GM06990 (cell line): ENCODE measurements at regions not wholly inside any gene's neighbourhood (a gene's known extent, or its start where the extent isn't known, plus 50 kb on each side); places are given as distances from the start of the nearest gene placed in this dataset.

Experiments used
- DNase-seq: peaks from one replicate; pipeline ENCODE4 v3.0.0-alpha.2; 2011; ENCODE audit not compliant: insufficient read length; ENCODE audit errors: extremely low read depth
- H3K27me3 ChIP-seq: replicated peaks from 2 replicates; pipeline ENCODE4 v1.6.0; 2011; ENCODE audit warnings: low read length; ENCODE audit not compliant: control insufficient read depth, insufficient read depth
- H3K36me3 ChIP-seq: 2 replicates; pipeline ENCODE4 v1.5.1; 2011; ENCODE audit warnings: low read length; ENCODE audit not compliant: control insufficient read depth, insufficient read depth
- H3K4me3 ChIP-seq: replicated peaks from 2 replicates; pipeline ENCODE4 v1.5.1; 2011; ENCODE audit warnings: low read depth, mild to moderate bottlenecking, control low read depth, low read length
- TF ChIP-seq, protein P1 (sequence below): IDR thresholded peaks from 2 replicates; pipeline ENCODE4 v1.5.1; 2011; ENCODE audit warnings: low read length, control low read depth, mild to moderate bottlenecking, inconsistent platforms; ENCODE audit not compliant: insufficient read depth, poor library complexity, severe bottlenecking

GRCh38 chr11:97345032-97345431 is 955.2 kb downstream of the JRKL start:
- no peaks in the 10 kb centered on the region for H3K36me3 ChIP-seq
- H3K4me3 ChIP-seq: no peak overlapping the region
- no peaks in the 10 kb centered on the region for H3K27me3 ChIP-seq
- no peak for DNase-seq
- TF ChIP-seq, protein P1, sequence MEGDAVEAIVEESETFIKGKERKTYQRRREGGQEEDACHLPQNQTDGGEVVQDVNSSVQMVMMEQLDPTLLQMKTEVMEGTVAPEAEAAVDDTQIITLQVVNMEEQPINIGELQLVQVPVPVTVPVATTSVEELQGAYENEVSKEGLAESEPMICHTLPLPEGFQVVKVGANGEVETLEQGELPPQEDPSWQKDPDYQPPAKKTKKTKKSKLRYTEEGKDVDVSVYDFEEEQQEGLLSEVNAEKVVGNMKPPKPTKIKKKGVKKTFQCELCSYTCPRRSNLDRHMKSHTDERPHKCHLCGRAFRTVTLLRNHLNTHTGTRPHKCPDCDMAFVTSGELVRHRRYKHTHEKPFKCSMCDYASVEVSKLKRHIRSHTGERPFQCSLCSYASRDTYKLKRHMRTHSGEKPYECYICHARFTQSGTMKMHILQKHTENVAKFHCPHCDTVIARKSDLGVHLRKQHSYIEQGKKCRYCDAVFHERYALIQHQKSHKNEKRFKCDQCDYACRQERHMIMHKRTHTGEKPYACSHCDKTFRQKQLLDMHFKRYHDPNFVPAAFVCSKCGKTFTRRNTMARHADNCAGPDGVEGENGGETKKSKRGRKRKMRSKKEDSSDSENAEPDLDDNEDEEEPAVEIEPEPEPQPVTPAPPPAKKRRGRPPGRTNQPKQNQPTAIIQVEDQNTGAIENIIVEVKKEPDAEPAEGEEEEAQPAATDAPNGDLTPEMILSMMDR: no peak

DNA sequence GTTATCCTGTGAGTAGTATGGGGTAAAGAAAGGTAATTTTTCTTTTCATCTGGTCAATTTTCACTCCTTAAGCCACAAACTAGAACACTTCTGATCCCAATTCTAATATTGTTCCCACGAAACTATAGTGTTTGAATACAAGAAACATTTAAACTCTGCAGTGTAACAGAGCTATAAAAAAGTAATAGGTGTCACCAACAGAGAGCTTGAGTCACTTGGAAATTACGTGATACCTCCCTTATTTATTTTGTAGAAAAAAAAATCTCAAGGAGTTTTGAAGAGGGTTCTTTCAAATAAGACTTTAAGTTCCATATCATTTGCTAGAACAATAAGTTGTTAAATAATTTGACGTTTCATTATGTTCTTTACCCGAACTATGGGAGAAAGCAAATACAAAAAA is 959.4 kb downstream of the JRKL start:
- Histone ChIP-seq H3K4me3 (no peak overlapping the region), H3K27me3 (no peaks in the 10 kb centered on the region), H3K36me3 (no peaks in the 10 kb centered on the region)
- TF ChIP-seq, protein P1: no peak
- no peak for DNase-seq

DNA sequence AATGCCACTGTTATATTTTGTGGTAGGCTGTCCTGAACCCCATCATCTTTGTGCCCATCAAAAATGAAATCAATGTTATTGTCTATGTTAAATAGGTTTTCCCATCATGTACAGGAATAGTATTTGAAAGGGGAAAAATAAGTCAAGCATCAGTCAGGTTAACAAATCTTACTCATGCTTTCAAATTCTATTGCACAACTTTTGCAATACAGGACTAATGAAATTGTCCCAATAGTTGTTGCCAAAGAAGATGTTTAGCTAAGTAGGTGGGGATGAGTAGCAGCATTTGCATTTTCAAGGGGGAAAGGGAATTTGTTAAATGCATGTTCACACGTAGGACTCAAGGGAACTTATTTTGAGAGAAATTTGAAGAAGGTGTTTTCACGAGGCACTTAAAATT is 962.1 kb downstream of the JRKL start:
- no peaks in the 10 kb centered on the region for H3K36me3 ChIP-seq
- no peaks in the 10 kb centered on the region for H3K27me3 ChIP-seq
- TF ChIP-seq, protein P1: no peak

GRCh38 chr11:97354026-97354425 is 964.2 kb downstream of the JRKL start:
- H3K4me3 ChIP-seq: no peak overlapping the region

More for the DNA sequence above, 962.1 kb downstream of the JRKL start:
- no peak for DNase-seq
- no peak overlapping the region for H3K4me3 ChIP-seq

DNA sequence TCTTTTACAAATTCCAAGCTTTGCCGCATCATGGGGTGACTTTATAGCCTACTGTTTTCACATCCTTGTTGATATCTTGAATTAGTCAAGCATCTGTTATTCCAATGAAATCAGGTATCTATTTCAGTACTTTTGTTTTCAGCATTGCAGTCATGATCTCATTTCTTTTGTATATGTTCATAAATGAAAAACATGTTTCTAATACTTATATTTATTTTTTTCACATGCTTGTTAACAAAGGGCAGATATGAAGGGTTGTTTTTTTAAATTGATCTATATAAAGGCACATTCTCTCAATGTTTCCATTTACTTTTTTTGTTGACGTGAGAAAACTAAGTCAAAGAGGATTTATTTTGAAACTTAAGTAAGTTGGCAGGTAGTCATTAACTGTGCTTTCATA is 964.8 kb downstream of the JRKL start:
- TF ChIP-seq, protein P1: no peak
- no peaks in the 10 kb centered on the region for H3K36me3 ChIP-seq
- DNase-seq: no peak
- H3K27me3 ChIP-seq: no peaks in the 10 kb centered on the region
- H3K4me3 ChIP-seq: no peak overlapping the region

More at GRCh38 chr11:97354026-97354425, 964.2 kb downstream of the JRKL start:
- Histone ChIP-seq H3K36me3 (no peaks in the 10 kb centered on the region), H3K27me3 (no peaks in the 10 kb centered on the region)
- no peak for DNase-seq
- TF ChIP-seq, protein P1: no peak

- no peaks in the 10 kb centered on the region for H3K36me3 ChIP-seq
- TF ChIP-seq, protein P1: no peak
- no peak for DNase-seq
- H3K4me3 ChIP-seq: no peak overlapping the region
- H3K27me3 ChIP-seq: no peaks in the 10 kb centered on the region
These were observed 965.4 kb downstream of the JRKL start for GRCh38 chr11:97355230-97355629.
